OCI-LY7 (cell line): ENCODE measurements at regions not wholly inside any gene's neighbourhood (a gene's known extent, or its start where the extent isn't known, plus 50 kb on each side); places are given as distances from the start of the nearest gene placed in this dataset.

Experiments
- BruUV-seq: library from RNA; stranded (reverse); fragments of 400-500 nt; replicated peaks from 2 replicates; lab custom pipeline; 2021; lab: Mats Ljungman, UMichigan
- CTCF ChIA-PET: fragments of 300-600 bp; sonication (Branson Sonifier 250); formaldehyde crosslinking; loops from one replicate; lab custom pipeline; 2022; ENCODE audit warnings: antibody characterized with exemption; ENCODE audit not compliant: unreplicated experiment; lab: Charles Lee
- POLR2A ChIA-PET: fragments of 300-600 bp; sonication (Branson Sonifier 250); formaldehyde crosslinking; loops from one replicate; lab custom pipeline; 2022; ENCODE audit warnings: antibody characterized with exemption; lab: Charles Lee
- DNase-seq: peaks from one replicate; pipeline ENCODE4 v3.0.0-alpha.2; 2015; ENCODE audit warnings: low spot score
- H2AFZ ChIP-seq: fragments of 200-600 bp; sonication (generic), shearing (Covaris generic); 2 replicates; pipeline ENCODE4 v1.6.1; 2014; ENCODE audit warnings: mild to moderate bottlenecking, antibody characterized with exemption, low read length, moderate library complexity
- H3K27ac ChIP-seq: fragments of 200-600 bp; sonication (generic); 2 replicates; pipeline ENCODE4 v1.5.1; 2014; ENCODE audit warnings: mixed run types, low read depth, mild to moderate bottlenecking, moderate library complexity, low read length, inconsistent platforms; ENCODE audit not compliant: poor library complexity, severe bottlenecking
- H3K36me3 ChIP-seq: fragments of 200-600 bp; sonication (generic); 2 replicates; pipeline ENCODE4 v1.6.1; 2014; ENCODE audit warnings: mild to moderate bottlenecking, antibody characterized with exemption, low read length, moderate library complexity, mixed read lengths; ENCODE audit not compliant: insufficient read depth
- H3K4me1 ChIP-seq: fragments of 200-600 bp; sonication (generic); 2 replicates; pipeline ENCODE4 v1.5.1; 2014; ENCODE audit warnings: mild to moderate bottlenecking, low read length; ENCODE audit not compliant: insufficient read depth, poor library complexity, severe bottlenecking
- H3K4me2 ChIP-seq: fragments of 200-600 bp; sonication (generic); 2 replicates; pipeline ENCODE4 v1.6.1; 2014; ENCODE audit warnings: mild to moderate bottlenecking, low read length
- H3K4me3 ChIP-seq: fragments of 200-600 bp; sonication (generic); 2 replicates; pipeline ENCODE4 v1.5.1; 2014; ENCODE audit warnings: mild to moderate bottlenecking, low read depth, low read length; ENCODE audit not compliant: poor library complexity, severe bottlenecking
- H3K79me2 ChIP-seq: fragments of 200-600 bp; sonication (generic); 2 replicates; pipeline ENCODE4 v1.6.1; 2016; ENCODE audit warnings: low read depth, mild to moderate bottlenecking, low read length, moderate library complexity, mixed read lengths; ENCODE audit not compliant: insufficient read depth
- H3K9me2 ChIP-seq: fragments of 200-600 bp; sonication (generic); 2 replicates; pipeline ENCODE4 v1.6.1; 2016; ENCODE audit warnings: mild to moderate bottlenecking, low read length, mixed read lengths; ENCODE audit not compliant: insufficient read depth
- H3K9me3 ChIP-seq: fragments of 200-600 bp; sonication (generic); 2 replicates; pipeline ENCODE4 v1.6.1; 2014; ENCODE audit warnings: mild to moderate bottlenecking, mixed run types, low read length, mixed read lengths
- H4K20me1 ChIP-seq: fragments of 200-600 bp; sonication (generic); 2 replicates; pipeline ENCODE4 v1.6.1; 2014; ENCODE audit warnings: mild to moderate bottlenecking, antibody characterized with exemption, low read length, moderate library complexity, mixed read lengths; ENCODE audit not compliant: insufficient read depth
- EZH2phosphoT487 ChIP-seq: fragments of 200-600 bp; sonication (generic); IDR thresholded peaks from 2 replicates; pipeline ENCODE4 v1.6.1; 2018; ENCODE audit warnings: low read depth, borderline replicate concordance, mild to moderate bottlenecking, mixed run types, antibody characterized with exemption, low read length, moderate library complexity, mixed read lengths
- intact Hi-C: fragments of 100-400 bp; cut with micrococcal nuclease; formaldehyde crosslinking; loops from one replicate; pipeline ENCODE4 v1.10.0; 2022; ENCODE audit not compliant: unreplicated experiment
- TF ChIP-seq, protein P1 (sequence below): fragments of 200-600 bp; sonication (generic); conservative IDR thresholded peaks from 2 replicates; pipeline ENCODE4 v1.5.1; 2014; ENCODE audit warnings: mild to moderate bottlenecking, antibody characterized with exemption, low read length, moderate library complexity, mixed read lengths

DNA sequence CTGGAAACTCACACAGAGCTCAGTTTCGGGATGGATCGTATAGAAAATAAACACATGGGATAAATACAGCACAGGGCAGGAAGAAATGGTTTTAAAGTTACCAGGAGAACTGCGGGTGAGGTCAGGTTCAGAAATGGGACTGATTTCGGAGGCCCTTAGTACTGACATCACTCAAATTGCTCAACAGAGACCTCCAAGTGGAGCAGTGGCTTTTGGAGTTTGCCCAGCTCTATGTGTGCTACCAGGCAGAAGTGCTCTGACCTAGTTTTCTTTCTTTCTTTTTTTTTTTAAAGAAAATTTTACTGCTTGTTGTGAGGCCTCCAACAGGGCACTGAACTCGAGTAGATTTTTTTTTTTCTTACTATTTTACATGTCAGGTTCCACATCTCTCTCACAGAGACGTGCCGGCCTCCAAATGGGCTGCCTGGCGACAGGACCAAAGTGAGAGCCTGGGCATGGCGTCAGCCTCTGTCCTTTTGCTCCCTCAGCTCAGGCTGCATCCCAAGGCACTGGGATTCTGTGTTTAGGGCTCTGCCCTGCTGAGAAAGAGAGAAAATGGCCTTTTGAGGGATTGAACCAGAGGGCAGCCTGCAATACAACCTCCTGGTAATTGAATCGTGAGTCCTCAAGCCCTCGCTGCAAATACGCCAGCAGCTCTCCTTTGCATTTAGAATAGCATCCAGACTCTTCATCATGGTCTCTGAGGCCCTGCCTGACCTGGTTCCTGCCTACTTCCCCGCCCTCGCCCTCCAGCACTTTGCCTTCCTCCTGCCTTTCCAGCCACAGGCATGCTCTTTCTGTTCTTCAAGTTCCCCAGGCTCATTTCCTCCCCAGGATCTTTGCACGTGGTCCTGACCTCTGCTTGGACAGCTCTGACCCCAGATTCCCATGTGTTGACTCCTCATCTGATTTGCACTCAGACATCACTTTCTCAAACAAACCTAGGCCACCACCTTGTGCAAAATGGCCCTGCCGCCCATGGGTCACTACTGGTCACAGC lies 173.5 kb downstream of the FGF1 start:
- no peak overlapping the region for H3K27ac ChIP-seq
- POLR2A ChIA-PET: interaction anchor here (0.5 to 0.7 kb wide), 2 partner anchors 12 to 148 kb away, joined by 3 to 5 read pairs; no protein-coding TSS in a partner anchor
- DNase-seq: no peak
- H3K36me3 ChIP-seq: no peaks in the 10 kb centered on the region
- no peaks in the 10 kb centered on the region for H4K20me1 ChIP-seq
- no peak overlapping the region for H2AFZ ChIP-seq
- H3K9me3 ChIP-seq: no peaks in the 10 kb centered on the region
- H3K4me3 ChIP-seq: no peak overlapping the region
- CTCF ChIA-PET: no interaction called here
- no peak overlapping the region for H3K4me2 ChIP-seq
- no peak for TF ChIP-seq EZH2phosphoT487
- TF ChIP-seq, protein P1, sequence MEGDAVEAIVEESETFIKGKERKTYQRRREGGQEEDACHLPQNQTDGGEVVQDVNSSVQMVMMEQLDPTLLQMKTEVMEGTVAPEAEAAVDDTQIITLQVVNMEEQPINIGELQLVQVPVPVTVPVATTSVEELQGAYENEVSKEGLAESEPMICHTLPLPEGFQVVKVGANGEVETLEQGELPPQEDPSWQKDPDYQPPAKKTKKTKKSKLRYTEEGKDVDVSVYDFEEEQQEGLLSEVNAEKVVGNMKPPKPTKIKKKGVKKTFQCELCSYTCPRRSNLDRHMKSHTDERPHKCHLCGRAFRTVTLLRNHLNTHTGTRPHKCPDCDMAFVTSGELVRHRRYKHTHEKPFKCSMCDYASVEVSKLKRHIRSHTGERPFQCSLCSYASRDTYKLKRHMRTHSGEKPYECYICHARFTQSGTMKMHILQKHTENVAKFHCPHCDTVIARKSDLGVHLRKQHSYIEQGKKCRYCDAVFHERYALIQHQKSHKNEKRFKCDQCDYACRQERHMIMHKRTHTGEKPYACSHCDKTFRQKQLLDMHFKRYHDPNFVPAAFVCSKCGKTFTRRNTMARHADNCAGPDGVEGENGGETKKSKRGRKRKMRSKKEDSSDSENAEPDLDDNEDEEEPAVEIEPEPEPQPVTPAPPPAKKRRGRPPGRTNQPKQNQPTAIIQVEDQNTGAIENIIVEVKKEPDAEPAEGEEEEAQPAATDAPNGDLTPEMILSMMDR: no peak
- no peaks in the 10 kb centered on the region for H3K9me2 ChIP-seq
- BruUV-seq: no TSS peak
- H3K4me1 ChIP-seq: no peaks in the 10 kb centered on the region
- intact Hi-C loops: no loop called here
- no peaks in the 10 kb centered on the region for H3K79me2 ChIP-seq

GRCh38 chr5:142511358-142511757 lies 174.5 kb downstream of the FGF1 start:
- Histone ChIP-seq H3K36me3 (no peaks in the 10 kb centered on the region), H3K9me3 (no peaks in the 10 kb centered on the region), H3K4me3 (no peak overlapping the region), H2AFZ (no peak overlapping the region), H3K4me2 (no peak overlapping the region), H3K79me2 (no peaks in the 10 kb centered on the region), H3K4me1 (no peaks in the 10 kb centered on the region), H3K27ac (no peak overlapping the region), H3K9me2 (no peaks in the 10 kb centered on the region), H4K20me1 (no peaks in the 10 kb centered on the region)
- POLR2A ChIA-PET: interaction anchor here (0.6 kb wide), 1 partner anchor 12 kb away, joined by 3 read pairs; no protein-coding TSS in a partner anchor
- BruUV-seq: no TSS peak
- DNase-seq: no peak
- CTCF ChIA-PET: no interaction called here
- intact Hi-C loops: no loop called here
- no peak for TF ChIP-seq EZH2phosphoT487
- TF ChIP-seq, protein P1: no peak

GRCh38 chr5:142509026-142509425 lies 176.9 kb downstream of the FGF1 start:
- Histone ChIP-seq H3K9me3 (no peaks in the 10 kb centered on the region), H2AFZ (no peak overlapping the region), H3K4me3 (no peak overlapping the region), H3K36me3 (no peaks in the 10 kb centered on the region), H3K9me2 (no peaks in the 10 kb centered on the region), H3K27ac (no peak overlapping the region), H3K4me2 (no peak overlapping the region), H3K79me2 (no peaks in the 10 kb centered on the region), H4K20me1 (no peaks in the 10 kb centered on the region), H3K4me1 (no peaks in the 10 kb centered on the region)
- ChIA-PET CTCF (no interaction called here), POLR2A (no interaction called here)
- BruUV-seq: no TSS peak
- TF ChIP-seq, protein P1: no peak
- TF ChIP-seq EZH2phosphoT487: no peak
- DNase-seq: no peak
- intact Hi-C loops: no loop called here
